GM18505 (cell line): ENCODE measurements at regions not wholly inside any gene's neighbourhood (a gene's known extent, or its start where the extent isn't known, plus 50 kb on each side); places are given as distances from the start of the nearest gene placed in this dataset.
"Not testable (repeated sequence)": the region's sequence is repeated elsewhere in the genome, so short reads cannot be mapped to it uniquely, and the experiment has no call there.

Experiments
- ATAC-seq: cut with Tn5 transposase; IDR thresholded peaks from one replicate; pipeline ENCODE4 v1.9.1; 2021; ENCODE audit not compliant: unreplicated experiment
- POLR2A ChIP-seq: IDR thresholded peaks from 4 replicates; pipeline ENCODE4 v1.6.1; 2011; ENCODE audit warnings: borderline replicate concordance; ENCODE audit not compliant: insufficient read depth, insufficient read length; ENCODE audit errors: extremely low read depth

- no peak for ATAC-seq
- no peak for TF ChIP-seq POLR2A
These were observed 133.3 kb upstream of the FSCB start for GRCh38 chr14:44640416-44640815.

GRCh38 chr14:44639781-44640385 is 132.8 kb upstream of the FSCB start:
- TF ChIP-seq POLR2A, result no peak
- no peak for ATAC-seq

- no peak for ATAC-seq
- TF ChIP-seq POLR2A, result no peak
These were observed 127.6 kb upstream of the FSCB start for GRCh38 chr14:44634692-44635091.

GRCh38 chr14:44626423-44626822 is 119.3 kb upstream of the FSCB start:
- ATAC-seq, result no peak
- TF ChIP-seq POLR2A, result no peak

GRCh38 chr14:44625098-44625497 is 118.0 kb upstream of the FSCB start:
- no peak for TF ChIP-seq POLR2A
- ATAC-seq, result no peak

- ATAC-seq, result no peak
- no peak for TF ChIP-seq POLR2A
These were observed 113.3 kb upstream of the FSCB start for GRCh38 chr14:44620121-44621019.

GRCh38 chr14:44616204-44616603 is 109.1 kb upstream of the FSCB start:
- no peak for TF ChIP-seq POLR2A
- no peak for ATAC-seq

GRCh38 chr14:44613061-44613712 is 106.1 kb upstream of the FSCB start:
- no peak for ATAC-seq
- TF ChIP-seq POLR2A, result no peak

GRCh38 chr14:44612002-44612401 is 104.9 kb upstream of the FSCB start:
- no peak for TF ChIP-seq POLR2A
- no peak for ATAC-seq

- no peak for ATAC-seq
- no peak for TF ChIP-seq POLR2A
These were observed 102.9 kb upstream of the FSCB start for GRCh38 chr14:44609876-44610510.

- TF ChIP-seq POLR2A, result no peak
- ATAC-seq, result no peak
These were observed 102.1 kb upstream of the FSCB start for GRCh38 chr14:44609201-44609600.

- no peak for TF ChIP-seq POLR2A
- ATAC-seq, result no peak
These were observed 100.6 kb upstream of the FSCB start for GRCh38 chr14:44607701-44608100.

- TF ChIP-seq POLR2A, result no peak
- ATAC-seq, result no peak
These were observed 99.5 kb upstream of the FSCB start for GRCh38 chr14:44606576-44606975.

GRCh38 chr14:44601266-44601665 is 94.2 kb upstream of the FSCB start:
- not testable (repeated sequence) for ATAC-seq
